SK-N-MC (cell line): ENCODE measurements at regions not wholly inside any gene's neighbourhood (a gene's known extent, or its start where the extent isn't known, plus 50 kb on each side); places are given as distances from the start of the nearest gene placed in this dataset.

Source experiments
- DNase-seq: peaks from one replicate; pipeline ENCODE4 v3.0.0-alpha.2; 2011; ENCODE audit warnings: low read depth, low spot score
- H3K27ac ChIP-seq: fragments of 200-600 bp; sonication (generic); 2 replicates; pipeline ENCODE4 v1.5.1; 2016; ENCODE audit warnings: mixed run types
- H3K36me3 ChIP-seq: fragments of 200-600 bp; sonication (generic); 2 replicates; pipeline ENCODE4 v1.6.1; 2017; ENCODE audit warnings: antibody characterized with exemption, low read length, mixed read lengths; ENCODE audit not compliant: insufficient read depth
- H3K4me3 ChIP-seq: fragments of 200-600 bp; sonication (generic); 2 replicates; pipeline ENCODE4 v1.5.1; 2016
- H3K9ac ChIP-seq: fragments of 200-600 bp; sonication (generic); 2 replicates; pipeline ENCODE4 v1.8.0; 2017; ENCODE audit warnings: mixed run types, mixed read lengths; ENCODE audit not compliant: insufficient read length
- H3K9me3 ChIP-seq: fragments of 200-600 bp; sonication (generic); 2 replicates; pipeline ENCODE4 v1.6.1; 2017; ENCODE audit warnings: low read depth, mild to moderate bottlenecking, antibody characterized with exemption, low read length, moderate library complexity, mixed read lengths
- EZH2 ChIP-seq: fragments of 200-600 bp; sonication (generic); IDR thresholded peaks from one replicate; pipeline ENCODE4 v1.6.1; 2017; ENCODE audit warnings: antibody characterized with exemption
- FOXP2 ChIP-seq: optimal IDR thresholded peaks from 2 replicates; pipeline ENCODE3; 2011; ENCODE audit warnings: mild to moderate bottlenecking, moderate library complexity; ENCODE audit not compliant: insufficient read depth; ENCODE audit errors: extremely low read length, control extremely low read depth
- POLR2AphosphoS5 ChIP-seq: IDR thresholded peaks from 2 replicates; pipeline ENCODE4 v1.6.1; 2012; ENCODE audit warnings: mild to moderate bottlenecking, low read depth, low read length, borderline replicate concordance

DNA sequence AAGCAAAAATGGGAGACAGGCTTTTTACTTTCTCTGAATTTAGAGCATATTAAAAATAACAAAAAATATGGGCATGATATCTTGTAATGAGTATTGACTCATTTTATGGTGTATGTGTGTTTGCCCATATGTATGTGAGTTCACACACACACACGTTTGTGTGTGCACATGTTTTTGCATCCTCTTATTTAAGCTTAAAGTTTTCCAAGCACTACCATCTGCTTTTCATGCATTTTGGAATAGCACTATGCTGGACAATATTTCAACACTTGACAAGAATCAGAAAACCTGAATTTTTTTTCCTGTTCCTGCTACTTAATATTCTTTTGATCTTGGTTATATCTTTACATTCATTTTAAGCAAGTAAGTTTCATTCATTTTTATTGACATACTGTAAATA is 872.7 kb downstream of the OTOL1 start:
- DNase-seq = no peak
- 0 out of 2 replicates have a peak, but pooled peaks cover 3% of the 10 kb centered on the region for H3K36me3 ChIP-seq
- TF ChIP-seq POLR2AphosphoS5 = no peak
- TF ChIP-seq FOXP2 = no peak
- no peak for TF ChIP-seq EZH2
- H3K27ac ChIP-seq = no peak overlapping the region
- H3K9me3 ChIP-seq = peaks cover 8% of the 10 kb centered on the region; the same call in 1 of the 2 replicates
- H3K9ac ChIP-seq = no peak overlapping the region
- H3K4me3 ChIP-seq = no peak overlapping the region

GRCh38 chr3:162370141-162370540 is 873.5 kb downstream of the OTOL1 start:
- TF ChIP-seq FOXP2 (no peak), POLR2AphosphoS5 (no peak)
- DNase-seq = no peak
- H3K9me3 ChIP-seq = peaks cover 8% of the 10 kb centered on the region; the same call in 1 of the 2 replicates
- H3K36me3 ChIP-seq = 0 out of 2 replicates have a peak, but pooled peaks cover 3% of the 10 kb centered on the region
- 0 out of 2 replicates have a peak overlapping the region, but pooled peaks have one; percentile 11 for H3K4me3 ChIP-seq
- H3K27ac ChIP-seq = peak overlapping the region; percentile 57
- H3K9ac ChIP-seq = no peak overlapping the region

DNA sequence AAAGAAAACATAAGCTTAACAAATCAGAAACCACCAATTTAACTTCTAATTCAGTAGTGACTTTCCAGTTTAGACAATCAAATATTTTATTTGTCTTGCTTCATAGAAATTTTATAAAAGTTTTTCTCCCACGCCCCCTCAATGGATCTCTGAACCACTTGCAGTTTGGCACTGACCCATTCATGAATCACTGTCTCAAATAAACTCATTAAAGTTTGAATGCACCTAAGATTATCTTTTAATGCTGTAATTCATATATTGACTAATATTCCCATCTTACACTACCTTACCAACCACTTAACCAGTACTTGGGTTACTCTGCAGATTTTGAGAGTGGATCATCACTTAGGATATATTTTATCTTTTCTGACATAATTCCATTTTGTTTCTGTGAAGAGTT is 880.2 kb downstream of the OTOL1 start:
- H3K27ac ChIP-seq = no peak overlapping the region
- no peak for DNase-seq
- H3K4me3 ChIP-seq = no peak overlapping the region
- no peak overlapping the region for H3K9ac ChIP-seq
- TF ChIP-seq POLR2AphosphoS5 (no peak), FOXP2 (no peak), EZH2 (no peak)
- peaks cover 8% of the 10 kb centered on the region; the same call in 1 of the 2 replicates for H3K9me3 ChIP-seq
- 0 out of 2 replicates have a peak, but pooled peaks cover 3% of the 10 kb centered on the region for H3K36me3 ChIP-seq

DNA sequence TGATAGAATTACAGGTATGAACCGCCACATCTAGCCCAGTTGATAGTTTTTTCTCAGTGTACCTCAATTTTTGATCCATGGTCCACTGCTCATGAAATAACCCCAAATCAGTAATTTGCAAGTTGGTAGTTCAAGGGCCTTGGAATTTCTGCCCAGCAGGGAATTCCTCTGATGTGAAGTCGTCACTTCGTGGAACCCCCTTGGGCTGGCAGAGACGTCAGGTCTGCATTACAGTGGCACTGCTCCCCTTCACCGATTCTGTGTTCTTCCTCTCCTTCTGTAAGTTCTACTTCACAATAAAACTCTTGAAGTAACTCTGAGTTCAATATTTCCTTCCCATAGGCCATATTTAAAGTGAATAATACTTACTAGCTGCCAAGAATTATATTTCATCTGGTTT is 881.0 kb downstream of the OTOL1 start:
- TF ChIP-seq FOXP2 (no peak), EZH2 (no peak)
- Histone ChIP-seq H3K27ac (no peak overlapping the region), H3K9me3 (peaks cover 7% of the 10 kb centered on the region; the same call in 1 of the 2 replicates)

DNA sequence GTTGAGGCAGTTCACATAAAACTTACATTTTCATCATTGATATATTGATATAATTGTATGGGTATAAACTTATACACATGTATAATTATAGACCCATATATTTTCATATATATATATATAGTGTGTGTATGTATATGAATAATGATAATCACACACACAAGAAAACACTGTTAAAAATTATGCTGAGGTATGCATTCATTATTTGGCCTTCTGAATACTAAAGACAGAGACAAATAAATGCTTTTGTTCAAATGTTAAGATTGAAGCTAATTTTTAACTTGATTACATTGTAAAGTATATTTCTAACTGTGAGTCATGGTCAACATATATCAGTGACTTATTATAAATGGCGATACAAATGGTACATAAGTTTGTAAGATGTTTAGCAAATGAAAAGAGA is 888.8 kb downstream of the OTOL1 start:
- no peak for TF ChIP-seq POLR2AphosphoS5
- no peak for TF ChIP-seq EZH2
- no peak for TF ChIP-seq FOXP2
- Histone ChIP-seq H3K27ac (no peak overlapping the region), H3K9me3 (no peaks in the 10 kb centered on the region), H3K9ac (no peak overlapping the region), H3K4me3 (no peak overlapping the region), H3K36me3 (no peaks in the 10 kb centered on the region)
- no peak for DNase-seq

More for the DNA sequence above, 881.0 kb downstream of the OTOL1 start:
- H3K9ac ChIP-seq = no peak overlapping the region
- DNase-seq = no peak
- H3K36me3 ChIP-seq = 0 out of 2 replicates have a peak, but pooled peaks cover 3% of the 10 kb centered on the region
- H3K4me3 ChIP-seq = no peak overlapping the region

GRCh38 chr3:162390891-162391290 is 894.3 kb downstream of the OTOL1 start:
- no peak overlapping the region for H3K9ac ChIP-seq
- H3K9me3 ChIP-seq = no peaks in the 10 kb centered on the region
- H3K27ac ChIP-seq = no peak overlapping the region
- H3K4me3 ChIP-seq = no peak overlapping the region
- H3K36me3 ChIP-seq = no peaks in the 10 kb centered on the region
- no peak for DNase-seq
- TF ChIP-seq POLR2AphosphoS5 (no peak), FOXP2 (no peak), EZH2 (no peak)

GRCh38 chr3:162391301-162391700 is 894.7 kb downstream of the OTOL1 start:
- H3K27ac ChIP-seq = no peak overlapping the region
- H3K9ac ChIP-seq = no peak overlapping the region
- no peaks in the 10 kb centered on the region for H3K36me3 ChIP-seq
- H3K4me3 ChIP-seq = no peak overlapping the region
- no peaks in the 10 kb centered on the region for H3K9me3 ChIP-seq
- DNase-seq = no peak
- no peak for TF ChIP-seq EZH2
- TF ChIP-seq POLR2AphosphoS5 = no peak
- TF ChIP-seq FOXP2 = no peak

- H3K9ac ChIP-seq = no peak overlapping the region
- H3K36me3 ChIP-seq = no peaks in the 10 kb centered on the region
- TF ChIP-seq EZH2 = no peak
- TF ChIP-seq POLR2AphosphoS5 = no peak
- TF ChIP-seq FOXP2 = no peak
- no peak overlapping the region for H3K4me3 ChIP-seq
- H3K27ac ChIP-seq = no peak overlapping the region; the same call in 1 of the 2 replicates
- no peak for DNase-seq
- peaks cover 8% of the 10 kb centered on the region; the same call in 1 of the 2 replicates for H3K9me3 ChIP-seq
Observed at GRCh38 chr3:162395496-162395895, 898.9 kb downstream of the OTOL1 start.

DNA sequence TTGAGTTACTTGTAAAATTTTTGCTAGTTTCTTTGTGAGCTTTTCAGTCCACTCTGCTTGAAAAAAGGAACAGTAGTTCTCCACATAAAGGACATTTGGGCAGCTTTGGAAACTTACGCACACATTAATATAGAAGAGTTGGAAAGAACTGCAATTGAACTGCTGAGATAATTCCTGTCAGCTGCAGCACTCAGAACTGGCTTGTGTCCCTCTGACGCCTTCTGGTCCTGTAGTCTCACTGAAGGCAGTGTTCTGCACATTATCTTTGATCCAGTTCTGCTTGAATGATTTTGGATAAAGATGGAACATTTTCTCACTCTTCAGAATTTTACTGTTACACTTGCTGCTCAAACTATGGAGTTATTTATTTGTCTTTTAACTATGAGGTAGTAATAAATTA is 901.9 kb downstream of the OTOL1 start:
- peaks cover 8% of the 10 kb centered on the region; the same call in 1 of the 2 replicates for H3K9me3 ChIP-seq
- no peak overlapping the region for H3K4me3 ChIP-seq
- H3K36me3 ChIP-seq = no peaks in the 10 kb centered on the region
- H3K27ac ChIP-seq = no peak overlapping the region
- DNase-seq = no peak
- no peak for TF ChIP-seq POLR2AphosphoS5
- TF ChIP-seq FOXP2 = no peak
- TF ChIP-seq EZH2 = no peak
- no peak overlapping the region for H3K9ac ChIP-seq
